Astrocyte (in vitro differentiated cells and primary cell): ENCODE measurements at regions not wholly inside any gene's neighbourhood (a gene's known extent, or its start where the extent isn't known, plus 50 kb on each side); places are given as distances from the start of the nearest gene placed in this dataset.

Experiments used
- DNase-seq: peaks from one replicate; pipeline ENCODE4 v3.0.0-alpha.2; 2010; ENCODE audit warnings: low read depth
- FAIRE-seq: peaks from 2 replicates; lab custom pipeline; 2011; peaks lifted over from hg19 to GRCh38; lab: Jason Lieb, UNC
- H2AFZ ChIP-seq: 2 replicates; pipeline ENCODE4 v1.6.0; 2012; ENCODE audit warnings: low read depth, low read length, inconsistent platforms
- H3K27ac ChIP-seq: 2 replicates; pipeline ENCODE4 v1.5.1; 2011; ENCODE audit warnings: low read depth, low read length, inconsistent platforms
- H3K27me3 ChIP-seq: 2 replicates; pipeline ENCODE4 v1.6.0; 2011; ENCODE audit warnings: low read length, inconsistent platforms; ENCODE audit not compliant: insufficient read depth
- H3K36me3 ChIP-seq: 2 replicates; pipeline ENCODE4 v1.5.1; 2011; ENCODE audit warnings: low read length, inconsistent platforms; ENCODE audit not compliant: insufficient read depth
- H3K4me1 ChIP-seq: 2 replicates; pipeline ENCODE4 v1.5.1; 2011; ENCODE audit warnings: low read length, inconsistent platforms; ENCODE audit not compliant: insufficient read depth
- H3K4me2 ChIP-seq: 2 replicates; pipeline ENCODE4 v1.6.0; 2012; ENCODE audit warnings: low read length, inconsistent platforms
- H3K4me3 ChIP-seq: 2 replicates; pipeline ENCODE4 v1.5.1; 2011; ENCODE audit warnings: low read depth, mild to moderate bottlenecking, low read length, inconsistent platforms; ENCODE audit not compliant: insufficient read depth
- H3K79me2 ChIP-seq: 2 replicates; pipeline ENCODE4 v1.6.0; 2012; ENCODE audit warnings: mild to moderate bottlenecking, low read length, inconsistent platforms; ENCODE audit not compliant: insufficient read depth
- H3K9ac ChIP-seq: 2 replicates; pipeline ENCODE4 v1.6.0; 2012; ENCODE audit warnings: mild to moderate bottlenecking, low read length, inconsistent platforms
- H3K9me3 ChIP-seq: 2 replicates; pipeline ENCODE4 v1.5.1; 2012; ENCODE audit warnings: low read depth, mild to moderate bottlenecking, low read length, inconsistent platforms; ENCODE audit not compliant: insufficient read depth
- H4K20me1 ChIP-seq: 2 replicates; pipeline ENCODE4 v1.6.0; 2012; ENCODE audit warnings: low read length, inconsistent platforms; ENCODE audit not compliant: insufficient read depth
- H3K27ac Mint-ChIP-seq: one replicate; pipeline ENCODE4 v1.8.0; 2021; ENCODE audit warnings: mild to moderate bottlenecking, mixed read lengths; ENCODE audit not compliant: unreplicated experiment
- H3K27me3 Mint-ChIP-seq: one replicate; pipeline ENCODE4 v1.8.0; 2021; ENCODE audit warnings: low read depth, mixed read lengths; ENCODE audit not compliant: unreplicated experiment
- H3K36me3 Mint-ChIP-seq: one replicate; pipeline ENCODE4 v1.8.0; 2021; ENCODE audit warnings: low read depth, mixed read lengths; ENCODE audit not compliant: unreplicated experiment
- H3K4me1 Mint-ChIP-seq: one replicate; pipeline ENCODE4 v1.8.0; 2021; ENCODE audit warnings: low read depth, mixed read lengths; ENCODE audit not compliant: unreplicated experiment
- H3K4me3 Mint-ChIP-seq: one replicate; pipeline ENCODE4 v1.8.0; 2021; ENCODE audit warnings: mild to moderate bottlenecking, moderate library complexity, mixed read lengths; ENCODE audit not compliant: unreplicated experiment
- H3K9me3 Mint-ChIP-seq: one replicate; pipeline ENCODE4 v1.8.0; 2021; ENCODE audit warnings: mild to moderate bottlenecking, mixed read lengths; ENCODE audit not compliant: unreplicated experiment
- EZH2 ChIP-seq: IDR thresholded peaks from 2 replicates; pipeline ENCODE4 v1.6.1; 2012; ENCODE audit warnings: mild to moderate bottlenecking, low read length, inconsistent platforms; ENCODE audit not compliant: insufficient read depth
- TF ChIP-seq, protein P1 (sequence below): IDR thresholded peaks from 2 replicates; pipeline ENCODE4 v1.5.1; 2011; ENCODE audit warnings: low read depth, mild to moderate bottlenecking, inconsistent platforms, low read length, moderate library complexity; ENCODE audit not compliant: insufficient read depth

DNA sequence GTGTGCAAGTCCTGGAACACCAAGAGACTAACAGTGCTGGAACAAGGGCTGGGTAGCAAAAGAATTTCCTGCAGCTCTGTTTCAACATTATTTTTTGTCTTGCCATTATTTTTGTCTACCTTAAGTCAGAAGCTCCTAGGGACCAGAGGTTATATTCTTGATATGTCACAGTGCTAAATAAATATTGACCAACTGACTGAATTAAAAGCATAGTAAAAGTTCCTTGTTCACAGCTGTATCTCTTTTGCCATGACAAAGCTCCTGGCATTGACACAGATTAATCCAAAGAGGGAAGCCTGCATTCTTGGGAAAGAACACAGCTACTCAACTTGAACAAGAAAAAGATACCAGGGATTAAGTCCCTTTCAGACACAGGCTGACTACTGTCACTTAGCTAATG is 136.5 kb downstream of the SPTSSA start:
- FAIRE-seq, result no peak
- Mint-ChIP-seq H3K4me1 (no peaks in the 10 kb centered on the region), H3K4me3 (no peak overlapping the region), H3K9me3 (no peaks in the 10 kb centered on the region), H3K27me3 (peaks cover under 1% of the 10 kb centered on the region), H3K36me3 (no peaks in the 10 kb centered on the region), H3K27ac (no peak overlapping the region)
- no peak overlapping the region for H3K4me2 ChIP-seq
- H3K4me1 ChIP-seq, result no peaks in the 10 kb centered on the region
- H3K27me3 ChIP-seq, result peaks cover 3% of the 10 kb centered on the region
- DNase-seq, result no peak
- H3K9ac ChIP-seq, result no peak overlapping the region
- H3K36me3 ChIP-seq, result no peaks in the 10 kb centered on the region
- no peak overlapping the region for H3K27ac ChIP-seq
- H2AFZ ChIP-seq, result no peak overlapping the region
- H3K4me3 ChIP-seq, result no peak overlapping the region
- H4K20me1 ChIP-seq, result no peaks in the 10 kb centered on the region
- TF ChIP-seq, protein P1, sequence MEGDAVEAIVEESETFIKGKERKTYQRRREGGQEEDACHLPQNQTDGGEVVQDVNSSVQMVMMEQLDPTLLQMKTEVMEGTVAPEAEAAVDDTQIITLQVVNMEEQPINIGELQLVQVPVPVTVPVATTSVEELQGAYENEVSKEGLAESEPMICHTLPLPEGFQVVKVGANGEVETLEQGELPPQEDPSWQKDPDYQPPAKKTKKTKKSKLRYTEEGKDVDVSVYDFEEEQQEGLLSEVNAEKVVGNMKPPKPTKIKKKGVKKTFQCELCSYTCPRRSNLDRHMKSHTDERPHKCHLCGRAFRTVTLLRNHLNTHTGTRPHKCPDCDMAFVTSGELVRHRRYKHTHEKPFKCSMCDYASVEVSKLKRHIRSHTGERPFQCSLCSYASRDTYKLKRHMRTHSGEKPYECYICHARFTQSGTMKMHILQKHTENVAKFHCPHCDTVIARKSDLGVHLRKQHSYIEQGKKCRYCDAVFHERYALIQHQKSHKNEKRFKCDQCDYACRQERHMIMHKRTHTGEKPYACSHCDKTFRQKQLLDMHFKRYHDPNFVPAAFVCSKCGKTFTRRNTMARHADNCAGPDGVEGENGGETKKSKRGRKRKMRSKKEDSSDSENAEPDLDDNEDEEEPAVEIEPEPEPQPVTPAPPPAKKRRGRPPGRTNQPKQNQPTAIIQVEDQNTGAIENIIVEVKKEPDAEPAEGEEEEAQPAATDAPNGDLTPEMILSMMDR, result no peak
- TF ChIP-seq EZH2, result no peak
- H3K79me2 ChIP-seq, result no peaks in the 10 kb centered on the region
- no peaks in the 10 kb centered on the region for H3K9me3 ChIP-seq

DNA sequence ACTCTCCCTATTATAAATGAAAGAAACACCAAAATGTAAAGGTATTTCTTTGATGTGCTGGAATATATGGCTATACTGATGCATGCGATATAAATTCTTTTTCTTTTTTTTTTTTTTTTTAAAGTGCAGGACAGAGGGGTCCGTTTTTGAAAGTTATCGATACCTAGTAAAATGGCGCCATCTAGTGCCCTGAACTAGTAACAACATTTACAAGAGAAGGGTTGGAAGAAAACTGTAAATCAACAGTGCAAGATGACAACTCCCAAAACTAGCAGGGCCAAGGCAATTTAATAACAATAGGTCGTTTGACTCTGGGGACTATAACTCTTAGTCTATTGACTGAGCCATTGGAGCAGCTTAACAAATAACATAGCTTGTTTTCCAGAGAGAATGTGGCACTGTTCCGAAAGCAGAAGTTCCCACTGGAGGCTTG is 137.7 kb downstream of the SPTSSA start:
- no peak overlapping the region for H3K4me3 Mint-ChIP-seq

DNA sequence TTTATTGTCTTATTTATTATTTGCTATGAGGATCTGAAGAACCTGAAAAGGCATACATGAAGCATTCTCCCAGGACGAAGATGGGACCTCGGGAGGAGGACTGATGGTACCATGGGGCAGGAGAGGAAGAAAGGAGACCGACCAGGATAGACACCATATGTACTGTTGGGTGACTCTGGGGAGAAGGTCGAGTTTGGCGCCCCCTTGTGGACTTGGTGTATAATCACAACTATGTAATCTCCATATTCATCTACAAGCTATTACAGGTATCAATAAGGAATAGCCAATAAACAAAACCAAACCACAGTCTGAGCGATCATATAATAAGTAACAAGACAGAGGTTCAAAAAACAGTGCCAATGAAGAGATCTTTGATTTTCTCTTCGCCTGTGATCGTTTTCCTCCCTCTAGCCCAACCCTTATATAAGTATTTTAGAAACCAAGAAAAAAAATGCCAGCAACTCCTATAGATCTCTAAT is 139.1 kb downstream of the SPTSSA start:
- no peaks in the 10 kb centered on the region for H3K36me3 ChIP-seq
- no peaks in the 10 kb centered on the region for H3K4me1 Mint-ChIP-seq
- H3K4me2 ChIP-seq, result no peak overlapping the region
- no peak overlapping the region for H2AFZ ChIP-seq
- H3K9me3 ChIP-seq, result no peaks in the 10 kb centered on the region
- H3K27ac Mint-ChIP-seq, result no peak overlapping the region
- no peak overlapping the region for H3K4me3 Mint-ChIP-seq
- no peak for DNase-seq
- H3K9ac ChIP-seq, result no peak overlapping the region
- H3K36me3 Mint-ChIP-seq, result no peaks in the 10 kb centered on the region
- H3K9me3 Mint-ChIP-seq, result no peaks in the 10 kb centered on the region
- H3K79me2 ChIP-seq, result no peaks in the 10 kb centered on the region
- H4K20me1 ChIP-seq, result no peaks in the 10 kb centered on the region
- no peak for TF ChIP-seq EZH2
- TF ChIP-seq, protein P1, result peak; percentile 87
- peaks cover 8% of the 10 kb centered on the region for H3K27me3 ChIP-seq
- no peaks in the 10 kb centered on the region for H3K4me1 ChIP-seq
- no peak for FAIRE-seq
- no peak overlapping the region for H3K4me3 ChIP-seq
- no peak overlapping the region for H3K27ac ChIP-seq
- peaks cover 3% of the 10 kb centered on the region for H3K27me3 Mint-ChIP-seq

More for the DNA sequence above, 137.7 kb downstream of the SPTSSA start:
- Histone ChIP-seq H3K4me2 (no peak overlapping the region), H3K36me3 (no peaks in the 10 kb centered on the region), H3K79me2 (no peaks in the 10 kb centered on the region), H2AFZ (no peak overlapping the region), H3K9ac (no peak overlapping the region), H3K4me3 (no peak overlapping the region), H3K4me1 (no peaks in the 10 kb centered on the region), H3K27me3 (peaks cover 8% of the 10 kb centered on the region), H4K20me1 (no peaks in the 10 kb centered on the region), H3K9me3 (no peaks in the 10 kb centered on the region), H3K27ac (no peak overlapping the region)
- Mint-ChIP-seq H3K36me3 (no peaks in the 10 kb centered on the region), H3K27ac (no peak overlapping the region), H3K4me1 (no peaks in the 10 kb centered on the region), H3K9me3 (no peaks in the 10 kb centered on the region), H3K27me3 (peaks cover 3% of the 10 kb centered on the region)
- FAIRE-seq (no peak), DNase-seq (no peak)
- TF ChIP-seq, protein P1, result peak; percentile 65
- no peak for TF ChIP-seq EZH2
